ENCODE measurements at regions not wholly inside any gene's neighbourhood (a gene's known extent, or its start where the extent isn't known, plus 50 kb on each side); places are given as distances from the start of the nearest gene placed in this dataset.

- Histone ChIP-seq H3K4me3 (ENCODE audit: low read depth in 1 of 3, low read length in 3 of 3) (no peak overlapping the region), H3K27ac (ENCODE audit: low read depth in 1 of 2, low read length in 2 of 2) (no peak overlapping the region), H3K36me3 (ENCODE audit: control insufficient read depth in 4 of 4, insufficient read depth in 3 of 4, low read depth in 1 of 4, low read length in 3 of 4) (no peaks in the 10 kb centered on the region), H3K4me1 (ENCODE audit: control insufficient read depth in 4 of 4, insufficient read depth in 4 of 4, low read length in 3 of 4) (no peaks in the 10 kb centered on the region), H3K9ac (ENCODE audit: low read depth in 1 of 2, low read length in 2 of 2) (no peak overlapping the region), H3K9me3 (ENCODE audit: control insufficient read depth in 4 of 4, low read length in 3 of 4) (no peaks in the 10 kb centered on the region), H3K27me3 (ENCODE audit: control insufficient read depth in 4 of 4, insufficient read depth in 4 of 4, low read length in 3 of 4) (no peaks in the 10 kb centered on the region)
- DNase-seq (ENCODE audit: low spot score): no peak
- TF ChIP-seq JUND (IDR thresholded peaks at IDR 0.05) (no peak), RXRA (IDR thresholded peaks at IDR 0.05) (no peak)
Observed at GRCh38 chr6:113185299-113185698, 671.8 kb upstream of the MARCKS start.

GRCh38 chr6:113187661-113188060 is 669.5 kb upstream of the MARCKS start:
- 78% methylated on average over 1 of the region's 1 CpG for WGBS
- Histone ChIP-seq H3K9me3 (ENCODE audit: control insufficient read depth in 4 of 4, low read length in 3 of 4) (no peaks in the 10 kb centered on the region), H3K9ac (ENCODE audit: low read depth in 1 of 2, low read length in 2 of 2) (no peak overlapping the region), H3K36me3 (ENCODE audit: control insufficient read depth in 4 of 4, insufficient read depth in 3 of 4, low read depth in 1 of 4, low read length in 3 of 4) (no peaks in the 10 kb centered on the region), H3K4me3 (ENCODE audit: low read depth in 1 of 3, low read length in 3 of 3) (no peak overlapping the region), H3K4me1 (ENCODE audit: control insufficient read depth in 4 of 4, insufficient read depth in 4 of 4, low read length in 3 of 4) (no peaks in the 10 kb centered on the region), H3K27me3 (ENCODE audit: control insufficient read depth in 4 of 4, insufficient read depth in 4 of 4, low read length in 3 of 4) (no peaks in the 10 kb centered on the region), H3K27ac (ENCODE audit: low read depth in 1 of 2, low read length in 2 of 2) (no peak overlapping the region)
- TF ChIP-seq RAD21 (IDR thresholded peaks at IDR 0.05): no peak
- no peak for DNase-seq (ENCODE audit: low spot score)

- 84% methylated on average over 4 of the region's 4 CpGs for WGBS
- Histone ChIP-seq H3K27ac (ENCODE audit: low read depth in 1 of 2, low read length in 2 of 2) (no peak overlapping the region), H3K9ac (ENCODE audit: low read depth in 1 of 2, low read length in 2 of 2) (no peak overlapping the region), H3K9me3 (ENCODE audit: control insufficient read depth in 4 of 4, low read length in 3 of 4) (no peaks in the 10 kb centered on the region), H3K4me1 (ENCODE audit: control insufficient read depth in 4 of 4, insufficient read depth in 4 of 4, low read length in 3 of 4) (no peaks in the 10 kb centered on the region), H3K36me3 (ENCODE audit: control insufficient read depth in 4 of 4, insufficient read depth in 3 of 4, low read depth in 1 of 4, low read length in 3 of 4) (no peaks in the 10 kb centered on the region), H3K4me3 (ENCODE audit: low read depth in 1 of 3, low read length in 3 of 3) (no peak overlapping the region), H3K27me3 (ENCODE audit: control insufficient read depth in 4 of 4, insufficient read depth in 4 of 4, low read length in 3 of 4) (no peaks in the 10 kb centered on the region)
- no peak for TF ChIP-seq REST (IDR thresholded peaks at IDR 0.05)
- DNase-seq (ENCODE audit: low spot score): no peak
Observed at GRCh38 chr6:113188962-113189361, 668.2 kb upstream of the MARCKS start.

- peak in 1 of 2 donors; percentile 26 for TF ChIP-seq RAD21 (IDR thresholded peaks at IDR 0.05)
- TF ChIP-seq EGR1 (IDR thresholded peaks at IDR 0.05; ENCODE audit: low read depth in 2 of 2): no peak
- TF ChIP-seq YY1 (IDR thresholded peaks at IDR 0.05): no peak
- H3K4me1 ChIP-seq (ENCODE audit: control insufficient read depth in 4 of 4, insufficient read depth in 4 of 4, low read length in 3 of 4): no peaks in the 10 kb centered on the region
- H3K36me3 ChIP-seq (ENCODE audit: control insufficient read depth in 4 of 4, insufficient read depth in 3 of 4, low read depth in 1 of 4, low read length in 3 of 4): no peaks in the 10 kb centered on the region
- 92% methylated on average over 2 of the region's 2 CpGs for WGBS
- H3K9ac ChIP-seq (ENCODE audit: low read depth in 1 of 2, low read length in 2 of 2): no peak overlapping the region
- H3K4me3 ChIP-seq (ENCODE audit: low read depth in 1 of 3, low read length in 3 of 3): no peak overlapping the region
- no peak for DNase-seq (ENCODE audit: low spot score)
- H3K27ac ChIP-seq (ENCODE audit: low read depth in 1 of 2, low read length in 2 of 2): no peak overlapping the region
- H3K27me3 ChIP-seq (ENCODE audit: control insufficient read depth in 4 of 4, insufficient read depth in 4 of 4, low read length in 3 of 4): no peaks in the 10 kb centered on the region
- no peaks in the 10 kb centered on the region for H3K9me3 ChIP-seq (ENCODE audit: control insufficient read depth in 4 of 4, low read length in 3 of 4)
Observed at GRCh38 chr6:113190170-113190569, 667.0 kb upstream of the MARCKS start.

GRCh38 chr6:113194090-113194489 is 663.1 kb upstream of the MARCKS start:
- Histone ChIP-seq H3K9ac (ENCODE audit: low read depth in 1 of 2, low read length in 2 of 2) (no peak overlapping the region), H3K4me1 (ENCODE audit: control insufficient read depth in 4 of 4, insufficient read depth in 4 of 4, low read length in 3 of 4) (no peaks in the 10 kb centered on the region), H3K27me3 (ENCODE audit: control insufficient read depth in 4 of 4, insufficient read depth in 4 of 4, low read length in 3 of 4) (no peaks in the 10 kb centered on the region), H3K27ac (ENCODE audit: low read depth in 1 of 2, low read length in 2 of 2) (no peak overlapping the region), H3K4me3 (ENCODE audit: low read depth in 1 of 3, low read length in 3 of 3) (no peak overlapping the region), H3K36me3 (ENCODE audit: control insufficient read depth in 4 of 4, insufficient read depth in 3 of 4, low read depth in 1 of 4, low read length in 3 of 4) (no peaks in the 10 kb centered on the region), H3K9me3 (ENCODE audit: control insufficient read depth in 4 of 4, low read length in 3 of 4) (no peaks in the 10 kb centered on the region)
- no peak for DNase-seq (ENCODE audit: low spot score)
- 71% methylated on average over 2 of the region's 2 CpGs for WGBS
- no peak for TF ChIP-seq MAX (IDR thresholded peaks at IDR 0.05)
- no peak for TF ChIP-seq GABPA (IDR thresholded peaks at IDR 0.05 in 1 of 2, conservative IDR thresholded peaks at IDR 0.05 in 1 of 2)
- no peak for TF ChIP-seq EGR1 (IDR thresholded peaks at IDR 0.05; ENCODE audit: low read depth in 2 of 2)
- no peak for TF ChIP-seq HNF4G (IDR thresholded peaks at IDR 0.05)
- no peak for TF ChIP-seq ATF3 (IDR thresholded peaks at IDR 0.05)
- TF ChIP-seq SP1 (IDR thresholded peaks at IDR 0.05): no peak
- no peak for TF ChIP-seq FOXA1 (IDR thresholded peaks at IDR 0.05)
- TF ChIP-seq RXRA (IDR thresholded peaks at IDR 0.05): no peak
- no peak for TF ChIP-seq TAF1 (conservative IDR thresholded peaks at IDR 0.05)
- no peak for TF ChIP-seq RAD21 (IDR thresholded peaks at IDR 0.05)
- no peak for TF ChIP-seq REST (IDR thresholded peaks at IDR 0.05)
